Progenitor cell of endocrine pancreas (in vitro differentiated cells): ENCODE measurements at regions not wholly inside any gene's neighbourhood (a gene's known extent, or its start where the extent isn't known, plus 50 kb on each side); places are given as distances from the start of the nearest gene placed in this dataset.
"Not testable (repeated sequence)": the region's sequence is repeated elsewhere in the genome, so short reads cannot be mapped to it uniquely, and the experiment has no call there.

Experiments used
- DNase-seq: peaks from one replicate; pipeline ENCODE4 v3.0.0; 2021; ENCODE audit warnings: low spot score; ENCODE audit not compliant: unreplicated experiment
- H3K27ac Mint-ChIP-seq: 2 replicates; pipeline ENCODE4 v1.8.0; 2021; ENCODE audit warnings: mild to moderate bottlenecking, moderate library complexity, mixed read lengths
- H3K27me3 Mint-ChIP-seq: 2 replicates; pipeline ENCODE4 v1.8.0; 2021; ENCODE audit warnings: mixed read lengths
- H3K36me3 Mint-ChIP-seq: 2 replicates; pipeline ENCODE4 v1.8.0; 2022; ENCODE audit warnings: mixed read lengths; ENCODE audit not compliant: insufficient read depth
- H3K4me1 Mint-ChIP-seq: 2 replicates; pipeline ENCODE4 v1.8.0; 2021; ENCODE audit warnings: low read depth, mixed read lengths
- H3K4me3 Mint-ChIP-seq: 2 replicates; pipeline ENCODE4 v1.8.0; 2021; ENCODE audit warnings: low read depth, mild to moderate bottlenecking, moderate library complexity, mixed read lengths
- H3K9me3 Mint-ChIP-seq: 2 replicates; pipeline ENCODE4 v1.8.0; 2021; ENCODE audit warnings: low read depth, mixed read lengths

DNA sequence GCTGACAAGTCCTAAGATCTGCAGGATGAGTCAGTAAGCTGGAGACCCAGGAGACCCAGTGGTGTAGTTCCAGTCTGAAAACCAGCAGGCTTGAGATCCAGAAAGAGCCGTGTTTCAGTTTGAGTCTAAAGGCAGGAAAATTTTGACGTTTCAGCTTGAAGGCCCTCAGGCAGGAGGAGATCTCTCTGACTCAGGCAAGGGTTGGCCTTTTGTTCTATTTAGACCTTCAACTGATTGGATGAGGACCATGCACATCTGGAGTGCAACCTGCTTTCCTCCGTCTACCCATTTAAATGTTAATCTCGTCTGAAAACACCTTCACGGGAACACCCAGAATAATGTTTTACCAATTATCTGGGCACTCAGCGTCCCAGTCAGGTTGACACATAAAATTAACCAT lies 69.5 kb downstream of the NPIPA7 start:
- H3K27me3 Mint-ChIP-seq, DNase-seq: not testable (repeated sequence)

DNA sequence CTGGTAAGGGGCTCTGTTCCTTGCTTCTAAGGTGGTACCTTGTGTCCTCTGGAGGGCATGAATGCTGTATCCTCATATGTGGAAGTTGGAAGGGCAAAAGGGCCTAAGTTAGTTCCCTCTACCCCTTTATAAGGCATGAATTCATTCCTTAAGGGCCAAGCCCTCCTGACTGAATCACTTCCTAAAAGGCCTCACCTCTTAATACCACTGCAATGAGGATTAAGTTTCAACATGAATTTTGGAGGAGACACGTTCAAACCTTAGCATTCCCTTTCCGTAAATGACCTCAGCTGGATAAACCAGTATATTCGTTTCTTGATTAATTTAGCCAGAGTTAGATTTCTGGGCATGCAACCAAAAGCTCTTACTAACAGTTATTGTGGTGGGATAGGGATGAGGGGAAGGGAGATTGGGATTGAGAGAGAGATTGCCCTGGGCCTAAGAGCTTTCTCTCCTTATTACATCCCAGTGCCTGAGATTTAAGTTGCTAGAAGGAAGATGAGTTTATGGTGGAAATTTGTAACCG lies 70.8 kb downstream of the NPIPA7 start:
- H3K27me3 Mint-ChIP-seq, H3K36me3 Mint-ChIP-seq: not testable (repeated sequence)

More for the DNA sequence above, 69.5 kb downstream of the NPIPA7 start:
- H3K27ac Mint-ChIP-seq, H3K4me1 Mint-ChIP-seq, H3K36me3 Mint-ChIP-seq, H3K9me3 Mint-ChIP-seq, H3K4me3 Mint-ChIP-seq: not testable (repeated sequence)

DNA sequence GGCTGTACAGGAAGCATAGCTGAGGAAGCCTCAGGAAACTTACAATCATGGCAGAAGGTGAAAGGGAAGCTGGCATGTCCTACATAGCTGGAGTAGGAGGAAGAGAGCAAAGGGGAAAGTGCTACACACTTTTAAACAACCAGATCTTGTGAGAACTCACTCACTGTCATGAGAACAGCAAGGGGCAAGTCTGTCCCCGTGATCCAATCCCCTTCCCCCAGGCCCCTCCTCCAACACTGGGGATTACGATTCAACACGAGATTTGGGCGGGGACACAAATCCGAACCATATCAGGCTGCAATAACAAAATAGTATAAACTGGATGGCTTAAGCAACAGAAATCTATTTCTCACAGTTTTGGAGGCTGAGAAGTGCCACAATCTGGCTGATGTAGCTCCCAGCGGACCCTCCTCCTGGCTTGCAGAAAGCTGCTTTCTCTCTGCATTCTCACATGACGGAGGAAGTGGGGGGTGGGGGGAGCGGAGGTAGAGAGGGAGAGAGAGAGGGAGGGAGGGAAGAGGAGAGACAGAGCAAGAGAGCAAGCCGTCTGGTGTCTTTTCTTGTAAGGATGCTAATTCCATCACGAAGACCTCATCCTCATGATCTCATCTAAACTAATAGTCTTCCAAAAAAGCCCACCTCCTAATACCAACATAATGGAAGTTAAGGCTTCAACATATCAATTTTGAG lies 72.9 kb downstream of the NPIPA7 start:
- DNase-seq, H3K36me3 Mint-ChIP-seq, H3K4me3 Mint-ChIP-seq, H3K27me3 Mint-ChIP-seq, H3K27ac Mint-ChIP-seq, H3K4me1 Mint-ChIP-seq, H3K9me3 Mint-ChIP-seq: not testable (repeated sequence)

More for the DNA sequence above, 70.8 kb downstream of the NPIPA7 start:
- not testable (repeated sequence) for H3K4me3 Mint-ChIP-seq, DNase-seq, H3K9me3 Mint-ChIP-seq, H3K4me1 Mint-ChIP-seq, H3K27ac Mint-ChIP-seq

DNA sequence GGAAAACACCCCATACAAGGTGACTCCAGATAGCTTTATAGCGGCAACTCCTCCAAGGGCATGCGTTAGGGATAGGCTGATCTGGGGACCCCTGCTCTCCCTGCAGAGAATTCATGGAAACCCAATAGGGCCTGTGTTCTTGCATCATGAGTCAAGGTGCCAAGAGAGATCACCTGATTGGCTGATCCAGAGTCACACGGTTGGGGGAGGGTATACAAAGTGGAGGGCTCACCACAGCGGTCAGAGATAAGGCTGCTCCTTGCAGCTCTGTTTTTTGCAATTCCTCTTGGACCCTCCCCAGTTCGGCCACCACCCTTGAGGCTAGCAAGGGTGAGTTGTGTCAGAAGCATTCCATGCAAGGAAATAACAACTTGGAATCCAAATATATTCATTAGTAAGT lies 79.6 kb downstream of the NPIPA7 start:
- not testable (repeated sequence) for H3K27me3 Mint-ChIP-seq, H3K27ac Mint-ChIP-seq, H3K4me1 Mint-ChIP-seq, H3K36me3 Mint-ChIP-seq, H3K9me3 Mint-ChIP-seq, H3K4me3 Mint-ChIP-seq, DNase-seq

DNA sequence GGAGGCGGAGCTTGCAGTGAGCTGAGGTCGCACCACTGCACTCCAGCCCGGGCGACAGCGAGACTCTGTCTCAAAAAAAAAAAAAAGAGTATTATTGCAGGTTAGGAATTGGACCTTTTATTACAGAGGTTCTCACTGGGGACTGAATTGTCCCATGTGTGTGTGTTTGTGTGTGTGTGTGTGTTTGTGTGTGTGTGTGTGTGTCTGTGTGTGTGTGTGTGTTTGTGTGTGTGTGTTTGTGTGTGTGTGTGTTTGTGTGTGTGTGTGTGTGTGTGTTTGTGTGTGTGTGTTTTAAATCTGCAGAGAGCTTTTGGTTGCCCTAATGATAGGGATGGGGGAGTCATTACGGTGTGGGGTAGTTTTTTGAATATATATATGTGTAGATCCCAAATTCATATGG lies 84.9 kb downstream of the NPIPA7 start:
- not testable (repeated sequence) for H3K9me3 Mint-ChIP-seq, H3K27ac Mint-ChIP-seq, DNase-seq, H3K4me1 Mint-ChIP-seq, H3K27me3 Mint-ChIP-seq, H3K36me3 Mint-ChIP-seq, H3K4me3 Mint-ChIP-seq

DNA sequence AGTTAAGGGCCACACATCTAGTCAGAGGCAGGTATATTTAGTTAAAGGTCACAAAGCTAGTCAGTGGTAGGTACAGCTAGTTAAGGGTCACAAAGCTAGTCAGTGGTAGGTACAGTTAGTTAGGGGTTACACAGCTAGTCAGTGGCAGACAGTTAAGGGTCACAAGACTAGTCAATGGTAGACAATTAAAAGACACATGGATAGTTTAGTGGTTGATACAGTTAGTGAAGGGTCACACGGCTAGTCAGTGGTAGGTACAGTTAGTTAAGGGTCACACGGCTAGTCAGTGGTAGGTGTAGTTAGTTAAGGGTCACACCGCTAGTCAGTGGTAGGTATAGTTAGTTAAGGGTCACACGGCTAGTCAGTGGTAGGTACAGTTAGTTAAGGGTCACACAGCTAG lies 110.0 kb downstream of the NPIPA7 start:
- H3K4me1 Mint-ChIP-seq, H3K4me3 Mint-ChIP-seq, H3K27ac Mint-ChIP-seq, H3K36me3 Mint-ChIP-seq, H3K27me3 Mint-ChIP-seq, H3K9me3 Mint-ChIP-seq, DNase-seq: not testable (repeated sequence)

DNA sequence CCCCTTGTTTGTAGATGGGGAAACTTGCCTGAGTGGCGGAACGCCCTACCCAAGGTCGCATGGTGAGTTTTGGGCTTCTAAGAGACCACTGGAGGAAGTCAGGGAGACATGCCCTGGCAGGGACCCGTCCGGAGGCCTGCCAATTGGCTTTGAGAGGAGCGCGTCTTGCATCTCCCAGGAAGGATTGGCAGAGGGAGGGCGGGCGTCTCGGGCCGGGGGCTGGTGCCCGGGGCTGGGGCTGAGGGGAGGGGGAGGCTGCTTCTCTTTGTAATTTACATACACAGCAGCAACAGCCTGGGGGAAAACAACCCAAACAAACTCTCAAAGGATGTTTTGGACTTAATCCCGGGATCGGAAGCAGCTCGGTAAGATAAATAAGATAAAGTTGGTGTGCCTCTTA lies 110.5 kb downstream of the NPIPA7 start:
- H3K27me3 Mint-ChIP-seq, DNase-seq, H3K4me1 Mint-ChIP-seq, H3K27ac Mint-ChIP-seq, H3K4me3 Mint-ChIP-seq, H3K36me3 Mint-ChIP-seq, H3K9me3 Mint-ChIP-seq: not testable (repeated sequence)

DNA sequence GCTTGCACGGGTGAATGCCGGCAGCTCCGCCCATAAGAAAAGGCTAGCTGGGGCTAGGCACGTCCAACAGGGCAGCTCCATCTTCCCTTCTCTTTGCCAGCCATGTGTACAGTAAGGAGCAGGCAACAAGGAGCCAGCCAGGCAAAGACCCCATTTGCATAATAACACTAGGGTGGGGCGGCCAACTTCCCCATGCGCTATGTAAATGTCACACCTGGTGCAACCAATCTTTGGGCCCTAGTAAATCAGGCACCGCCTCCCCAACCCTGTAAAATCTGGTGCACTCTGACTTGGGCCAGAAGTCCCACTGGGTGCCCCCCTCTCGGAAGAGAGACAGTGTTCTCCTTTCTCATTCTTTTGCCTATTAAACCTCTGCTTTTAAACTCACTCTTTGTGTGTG lies 115.2 kb downstream of the NPIPA7 start:
- not testable (repeated sequence) for H3K27me3 Mint-ChIP-seq, H3K27ac Mint-ChIP-seq, H3K4me3 Mint-ChIP-seq, H3K36me3 Mint-ChIP-seq, H3K4me1 Mint-ChIP-seq, DNase-seq, H3K9me3 Mint-ChIP-seq

DNA sequence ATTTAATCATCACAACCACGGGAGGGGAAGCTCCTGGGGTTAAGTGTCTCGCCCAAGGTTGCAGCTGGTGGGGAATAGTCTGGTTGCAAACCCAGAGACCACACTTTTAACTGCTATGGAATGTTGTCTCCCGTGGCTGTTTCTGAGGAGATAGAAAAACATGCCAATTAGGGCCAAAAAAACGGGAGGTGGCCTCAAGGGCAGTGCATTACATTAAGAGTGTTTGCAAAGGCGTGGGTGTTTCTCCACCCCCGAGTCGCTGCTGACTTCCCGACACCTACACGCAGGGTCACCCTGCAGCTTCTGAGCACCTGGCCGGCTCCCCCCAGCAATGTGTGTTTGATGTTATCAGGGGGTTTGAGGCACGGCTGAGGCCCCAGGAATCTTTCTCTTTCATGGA lies 116.1 kb downstream of the NPIPA7 start:
- not testable (repeated sequence) for H3K27ac Mint-ChIP-seq, H3K27me3 Mint-ChIP-seq, DNase-seq, H3K36me3 Mint-ChIP-seq, H3K4me1 Mint-ChIP-seq, H3K4me3 Mint-ChIP-seq, H3K9me3 Mint-ChIP-seq

DNA sequence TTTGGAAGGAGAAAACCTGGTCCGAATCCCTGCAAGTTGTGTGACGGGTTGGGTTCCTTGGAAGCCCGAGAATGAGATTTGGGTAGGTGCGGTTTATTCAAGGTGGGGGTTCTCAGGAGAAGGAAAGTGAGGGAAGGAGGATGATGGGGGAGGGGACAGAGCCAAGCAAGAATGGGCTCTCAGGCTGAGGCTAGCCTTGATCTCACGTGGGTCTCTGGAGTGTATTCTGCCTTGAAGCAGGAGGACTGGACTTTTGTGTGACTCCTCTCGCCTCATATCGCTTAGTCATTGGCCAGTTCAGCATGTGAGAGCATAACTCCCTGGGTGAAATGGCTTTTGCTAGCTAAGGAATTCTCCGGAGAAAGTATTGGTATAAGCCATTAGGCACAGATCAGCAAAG lies 120.9 kb downstream of the NPIPA7 start:
- H3K27me3 Mint-ChIP-seq, DNase-seq, H3K9me3 Mint-ChIP-seq, H3K36me3 Mint-ChIP-seq, H3K4me3 Mint-ChIP-seq, H3K4me1 Mint-ChIP-seq, H3K27ac Mint-ChIP-seq: not testable (repeated sequence)

DNA sequence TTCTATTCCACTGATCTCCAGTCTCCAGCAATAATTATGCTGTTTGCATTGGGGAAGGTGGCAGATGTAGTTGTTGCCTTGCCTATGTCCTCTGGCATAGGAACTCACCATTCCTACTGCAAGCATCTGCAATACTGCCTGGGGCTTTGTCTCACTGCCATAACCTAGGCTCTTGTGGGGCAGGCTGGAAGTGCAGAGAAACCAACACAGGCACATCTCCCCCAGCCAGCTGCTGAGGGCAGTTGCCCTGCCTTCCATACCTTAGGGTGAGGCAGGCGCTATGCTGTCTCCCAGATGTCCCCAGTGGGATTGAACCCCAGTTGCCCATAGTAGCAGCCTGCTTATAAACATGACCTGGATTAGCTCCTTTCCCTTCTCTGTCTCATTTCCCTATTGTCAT lies 128.1 kb downstream of the NPIPA7 start:
- H3K4me3 Mint-ChIP-seq, H3K36me3 Mint-ChIP-seq, H3K4me1 Mint-ChIP-seq, DNase-seq, H3K27me3 Mint-ChIP-seq, H3K9me3 Mint-ChIP-seq, H3K27ac Mint-ChIP-seq: not testable (repeated sequence)

DNA sequence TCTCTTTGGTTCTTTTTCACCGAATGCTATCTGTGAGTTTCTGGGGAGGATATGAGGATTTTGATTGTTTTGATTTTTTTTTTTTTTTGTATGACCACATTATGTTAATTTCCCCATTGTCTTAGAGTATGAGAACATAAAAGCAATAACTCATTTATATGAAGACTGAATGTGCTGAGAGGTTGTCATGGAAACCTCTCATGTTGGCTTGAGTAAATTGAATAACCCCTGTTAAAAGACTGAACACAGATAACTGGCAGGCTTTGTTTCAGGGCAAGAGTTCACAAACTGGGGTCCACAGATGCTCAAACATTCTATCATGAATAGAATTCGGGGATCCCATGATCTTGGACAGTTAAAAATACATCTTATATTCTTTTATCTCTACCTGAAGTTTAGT lies 129.4 kb downstream of the NPIPA7 start:
- not testable (repeated sequence) for H3K9me3 Mint-ChIP-seq, H3K27me3 Mint-ChIP-seq, H3K4me3 Mint-ChIP-seq, DNase-seq, H3K4me1 Mint-ChIP-seq, H3K36me3 Mint-ChIP-seq, H3K27ac Mint-ChIP-seq

DNA sequence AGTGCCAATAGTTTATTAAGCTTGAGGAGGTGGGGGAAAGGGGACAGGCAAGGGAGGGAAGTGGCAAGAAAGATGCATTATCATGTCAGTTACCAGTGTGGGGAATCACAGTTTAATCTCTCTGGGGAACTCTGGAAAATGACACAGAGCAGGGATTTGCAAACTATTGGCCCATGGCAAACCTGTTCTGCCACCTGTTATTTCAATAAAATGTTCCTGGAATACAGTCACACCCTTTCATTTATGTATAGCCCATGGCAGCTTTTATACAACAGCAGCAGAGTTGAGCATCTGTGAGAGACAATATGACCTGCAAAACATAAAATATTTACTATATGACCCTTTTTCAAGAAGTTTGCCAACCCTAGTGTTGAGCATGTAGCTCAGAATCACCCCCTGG lies 140.5 kb downstream of the NPIPA7 start:
- not testable (repeated sequence) for H3K4me3 Mint-ChIP-seq, H3K9me3 Mint-ChIP-seq, H3K27ac Mint-ChIP-seq

More for the DNA sequence above, 140.5 kb downstream of the NPIPA7 start:
- not testable (repeated sequence) for H3K4me1 Mint-ChIP-seq, DNase-seq, H3K27me3 Mint-ChIP-seq, H3K36me3 Mint-ChIP-seq
